K562 (cell line): ENCODE measurements at regions not wholly inside any gene's neighbourhood (a gene's known extent, or its start where the extent isn't known, plus 50 kb on each side); places are given as distances from the start of the nearest gene placed in this dataset.
A peak's percentile ranks its signal among the peaks of the same experiment; 100 is the strongest.

Source experiments
- ATF7 ChIP-seq: fragments of 450-650 bp; IDR thresholded peaks from 2 replicates; pipeline ENCODE4 v1.7.1; 2014; ENCODE audit warnings: mild to moderate bottlenecking, moderate library complexity
- GTF2A2 ChIP-seq: IDR thresholded peaks from 2 replicates; pipeline ENCODE4 v1.6.1; 2016; ENCODE audit warnings: mild to moderate bottlenecking, missing genetic modification characterization, missing compliant biosample characterization
- HDAC1 ChIP-seq, 2 experiments: fragments of 450-650 bp; IDR thresholded peaks; 2 replicates each; pipeline ENCODE4 v1.6.1; 2016 to 2017; ENCODE audit warnings: inconsistent platforms in 1 of 2, mild to moderate bottlenecking in 1 of 2, moderate library complexity in 1 of 2
- MAFF ChIP-seq: IDR thresholded peaks from 2 replicates; pipeline ENCODE4 v1.6.1; 2012; ENCODE audit warnings: low read length, improper control_type of control experiment
- SMARCA4 ChIP-seq: fragments of 450-650 bp; IDR thresholded peaks from 2 replicates; pipeline ENCODE4 v1.6.1; 2016
- ZFP36 ChIP-seq: fragments of 150-350 bp; IDR thresholded peaks from 2 replicates; pipeline ENCODE4 v1.6.1; 2018; ENCODE audit warnings: low read length, low read depth; ENCODE audit not compliant: partially characterized antibody
- ZNF76 ChIP-seq: fragments of 250-450 bp; sonication (Bioruptor Pico); IDR thresholded peaks from 2 replicates; pipeline ENCODE4 v1.4.0; 2020; ENCODE audit warnings: mild to moderate bottlenecking, moderate library complexity, borderline replicate concordance
- ZNF785 ChIP-seq: fragments of 250-450 bp; sonication (Bioruptor Pico); IDR thresholded peaks from 2 replicates; pipeline ENCODE4 v1.4.0; 2020; ENCODE audit warnings: mild to moderate bottlenecking
- ZNF79 ChIP-seq: fragments of 250-450 bp; sonication (Bioruptor Pico); IDR thresholded peaks from 2 replicates; pipeline ENCODE4 v1.4.0; 2020; ENCODE audit warnings: low read depth, mild to moderate bottlenecking, moderate library complexity
- TF ChIP-seq, protein P1 (sequence below), 2 experiments: fragments of 450-650 bp; conservative IDR thresholded peaks; 2 replicates each; pipeline ENCODE4 v1.6.1; 2017; ENCODE audit warnings: mild to moderate bottlenecking in 2 of 2, moderate library complexity in 2 of 2
- TF ChIP-seq, protein P2 (sequence below): fragments of 250-450 bp; sonication (Bioruptor Pico); IDR thresholded peaks from 2 replicates; pipeline ENCODE4 v1.8.0; 2021; ENCODE audit warnings: borderline replicate concordance, mild to moderate bottlenecking, moderate library complexity; ENCODE audit not compliant: poor library complexity, severe bottlenecking
- TF ChIP-seq, protein P3 (sequence below): sonication (generic); formaldehyde crosslinking; IDR thresholded peaks from 2 replicates; pipeline ENCODE4 v1.9.0; 2022; ENCODE audit warnings: mild to moderate bottlenecking, missing genetic modification reagents
- TF ChIP-seq, protein P4 (sequence below), 2 experiments: fragments of 450-650 bp in 1 of 2; sonication (generic) in 1 of 2; formaldehyde crosslinking in 1 of 2; IDR thresholded peaks in 1 of 2; conservative IDR thresholded peaks in 1 of 2; 2 replicates each; pipeline versions ENCODE4 v1.6.1 to v1.8.1; 2016 to 2023; ENCODE audit warnings: mild to moderate bottlenecking in 2 of 2, moderate library complexity in 2 of 2, inconsistent platforms in 1 of 2, missing genetic modification reagents in 1 of 2

DNA sequence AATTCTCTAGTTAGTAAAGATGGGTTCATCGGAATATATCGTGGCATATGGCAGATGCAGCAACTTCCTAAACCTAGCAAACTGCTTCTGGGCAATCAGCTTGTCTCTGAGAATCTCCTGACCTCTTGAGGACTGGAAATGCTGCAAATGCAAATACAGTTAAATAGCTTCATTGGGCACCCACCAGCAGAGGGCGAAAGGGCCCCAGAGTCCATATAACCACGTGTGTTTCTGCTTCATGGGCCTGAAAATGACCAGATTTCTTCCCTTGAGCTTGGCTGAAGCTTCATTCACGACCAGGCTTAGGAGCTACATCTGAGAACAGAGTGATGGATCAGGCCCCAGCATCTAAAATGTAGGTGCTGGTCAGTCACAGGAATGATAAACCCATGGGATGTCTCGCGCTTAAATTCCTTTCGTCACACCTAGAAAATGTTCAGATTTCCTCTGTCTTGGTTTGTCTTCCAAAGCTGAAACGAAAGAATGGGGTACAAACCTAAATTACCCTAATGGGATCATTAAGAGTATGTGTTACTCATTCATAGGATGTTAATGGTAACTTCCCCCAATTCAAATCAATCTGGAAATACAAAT lies 1482.5 kb upstream of the TMEM132C start (continued):
- TF ChIP-seq, protein P1, sequence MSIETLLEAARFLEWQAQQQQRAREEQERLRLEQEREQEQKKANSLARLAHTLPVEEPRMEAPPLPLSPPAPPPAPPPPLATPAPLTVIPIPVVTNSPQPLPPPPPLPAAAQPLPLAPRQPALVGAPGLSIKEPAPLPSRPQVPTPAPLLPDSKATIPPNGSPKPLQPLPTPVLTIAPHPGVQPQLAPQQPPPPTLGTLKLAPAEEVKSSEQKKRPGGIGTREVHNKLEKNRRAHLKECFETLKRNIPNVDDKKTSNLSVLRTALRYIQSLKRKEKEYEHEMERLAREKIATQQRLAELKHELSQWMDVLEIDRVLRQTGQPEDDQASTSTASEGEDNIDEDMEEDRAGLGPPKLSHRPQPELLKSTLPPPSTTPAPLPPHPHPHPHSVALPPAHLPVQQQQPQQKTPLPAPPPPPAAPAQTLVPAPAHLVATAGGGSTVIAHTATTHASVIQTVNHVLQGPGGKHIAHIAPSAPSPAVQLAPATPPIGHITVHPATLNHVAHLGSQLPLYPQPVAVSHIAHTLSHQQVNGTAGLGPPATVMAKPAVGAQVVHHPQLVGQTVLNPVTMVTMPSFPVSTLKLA (conservative IDR thresholded peaks at IDR 0.05): peak; percentile 58 to 76
- TF ChIP-seq MAFF: 0 out of 2 replicates have a peak, but pooled peaks have one; percentile 17
- TF ChIP-seq, protein P2, sequence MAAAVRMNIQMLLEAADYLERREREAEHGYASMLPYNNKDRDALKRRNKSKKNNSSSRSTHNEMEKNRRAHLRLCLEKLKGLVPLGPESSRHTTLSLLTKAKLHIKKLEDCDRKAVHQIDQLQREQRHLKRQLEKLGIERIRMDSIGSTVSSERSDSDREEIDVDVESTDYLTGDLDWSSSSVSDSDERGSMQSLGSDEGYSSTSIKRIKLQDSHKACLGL (CRISPR knock-in tag): no peak
- TF ChIP-seq HDAC1 (IDR thresholded peaks at IDR 0.05): no peak
- no peak for TF ChIP-seq ZNF76 (CRISPR knock-in tag)
- TF ChIP-seq ATF7: no peak
- TF ChIP-seq, protein P3, sequence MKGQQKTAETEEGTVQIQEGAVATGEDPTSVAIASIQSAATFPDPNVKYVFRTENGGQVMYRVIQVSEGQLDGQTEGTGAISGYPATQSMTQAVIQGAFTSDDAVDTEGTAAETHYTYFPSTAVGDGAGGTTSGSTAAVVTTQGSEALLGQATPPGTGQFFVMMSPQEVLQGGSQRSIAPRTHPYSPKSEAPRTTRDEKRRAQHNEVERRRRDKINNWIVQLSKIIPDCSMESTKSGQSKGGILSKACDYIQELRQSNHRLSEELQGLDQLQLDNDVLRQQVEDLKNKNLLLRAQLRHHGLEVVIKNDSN (CRISPR knock-in tag): no peak
- no peak for TF ChIP-seq ZNF79
- TF ChIP-seq GTF2A2 (tag): no peak
- TF ChIP-seq ZFP36: no peak
- no peak for TF ChIP-seq ZNF785 (CRISPR knock-in tag)
- TF ChIP-seq SMARCA4: no peak
- TF ChIP-seq, protein P4, sequence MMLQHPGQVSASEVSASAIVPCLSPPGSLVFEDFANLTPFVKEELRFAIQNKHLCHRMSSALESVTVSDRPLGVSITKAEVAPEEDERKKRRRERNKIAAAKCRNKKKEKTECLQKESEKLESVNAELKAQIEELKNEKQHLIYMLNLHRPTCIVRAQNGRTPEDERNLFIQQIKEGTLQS (IDR thresholded peaks at IDR 0.05): no peak
- TF ChIP-seq, protein P4 (CRISPR knock-in tag; conservative IDR thresholded peaks at IDR 0.05): no peak
